ENCODE measurements at regions not wholly inside any gene's neighbourhood (a gene's known extent, or its start where the extent isn't known, plus 50 kb on each side); places are given as distances from the start of the nearest gene placed in this dataset.

DNA sequence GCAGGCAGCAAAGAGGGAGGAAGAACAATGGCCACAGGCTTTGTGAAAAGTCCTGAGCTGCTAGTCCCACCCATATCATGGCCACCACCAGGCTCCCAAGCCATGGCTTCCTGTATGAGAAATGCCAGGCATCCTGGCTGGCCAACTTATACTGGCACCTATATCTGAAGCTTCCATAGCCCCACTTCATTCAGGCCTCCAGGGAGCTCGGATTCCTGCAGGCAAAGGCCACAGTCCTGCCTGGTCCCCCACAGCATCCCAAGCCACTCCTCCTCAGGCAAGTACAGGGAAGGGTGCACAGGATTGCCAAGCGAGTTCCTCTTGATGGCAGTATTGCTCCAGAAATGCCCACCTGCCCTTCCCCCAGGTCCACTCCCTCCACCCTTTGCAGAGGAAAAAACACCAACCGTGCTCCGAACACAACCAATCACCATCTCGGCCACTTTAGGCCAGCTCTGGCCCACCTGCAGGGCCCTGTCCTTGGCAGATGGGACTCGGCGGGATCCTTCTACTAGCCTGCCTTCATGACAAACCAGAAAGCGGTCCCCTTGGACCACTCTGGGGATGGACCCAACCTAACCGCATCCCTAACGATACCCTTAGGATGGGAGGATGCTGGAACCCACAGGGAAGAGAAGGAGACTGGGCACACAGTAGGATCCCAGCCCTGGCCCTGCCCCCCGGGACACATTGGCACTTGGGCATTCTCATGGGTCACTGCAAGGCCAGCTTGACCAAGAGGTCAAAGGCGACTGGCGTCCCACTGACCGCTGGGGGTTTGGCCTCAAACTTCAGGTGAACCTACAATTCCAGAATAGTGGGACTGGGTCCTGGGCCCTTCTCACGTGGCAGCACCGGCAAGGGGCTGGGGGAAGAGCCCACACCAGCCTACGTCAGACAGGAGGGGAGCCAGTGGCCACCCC, 220.4 kb upstream of the AGTR2 start:
- WGBS, 2 donors (ENCODE audit: low coverage in 1 of 2), result 49% methylated on average over 17 of the region's 17 CpGs; no CpG with 5 or more reads in 1 of the 2 donors
- in situ Hi-C loops (cut with MboI; ENCODE audit: low pct_ligation_motif_present in 1 of 4, low pct_unique_long_range_greater_than_20kb in 1 of 4, low sequenced_read_pairs in 3 of 4) (no loop called here), intact Hi-C loops (cut with DNase I; ENCODE audit: low total_unique reads) (no loop called here)
- Histone ChIP-seq H3K27me3 (no peaks in the 10 kb centered on the region), H3K27ac (no peak overlapping the region), H3K4me3 (no peak overlapping the region), H3K4me1 (peaks cover 0 to 4% (median 0%) of the 10 kb centered on the region in 4 donors), H3K36me3 (no peaks in the 10 kb centered on the region), H3K9me3 (no peaks in the 10 kb centered on the region)
- TF ChIP-seq, protein P1, sequence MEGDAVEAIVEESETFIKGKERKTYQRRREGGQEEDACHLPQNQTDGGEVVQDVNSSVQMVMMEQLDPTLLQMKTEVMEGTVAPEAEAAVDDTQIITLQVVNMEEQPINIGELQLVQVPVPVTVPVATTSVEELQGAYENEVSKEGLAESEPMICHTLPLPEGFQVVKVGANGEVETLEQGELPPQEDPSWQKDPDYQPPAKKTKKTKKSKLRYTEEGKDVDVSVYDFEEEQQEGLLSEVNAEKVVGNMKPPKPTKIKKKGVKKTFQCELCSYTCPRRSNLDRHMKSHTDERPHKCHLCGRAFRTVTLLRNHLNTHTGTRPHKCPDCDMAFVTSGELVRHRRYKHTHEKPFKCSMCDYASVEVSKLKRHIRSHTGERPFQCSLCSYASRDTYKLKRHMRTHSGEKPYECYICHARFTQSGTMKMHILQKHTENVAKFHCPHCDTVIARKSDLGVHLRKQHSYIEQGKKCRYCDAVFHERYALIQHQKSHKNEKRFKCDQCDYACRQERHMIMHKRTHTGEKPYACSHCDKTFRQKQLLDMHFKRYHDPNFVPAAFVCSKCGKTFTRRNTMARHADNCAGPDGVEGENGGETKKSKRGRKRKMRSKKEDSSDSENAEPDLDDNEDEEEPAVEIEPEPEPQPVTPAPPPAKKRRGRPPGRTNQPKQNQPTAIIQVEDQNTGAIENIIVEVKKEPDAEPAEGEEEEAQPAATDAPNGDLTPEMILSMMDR (IDR thresholded peaks at IDR 0.05), result no peak
- TF ChIP-seq POLR2A (IDR thresholded peaks at IDR 0.05), result no peak
- TF ChIP-seq POLR2AphosphoS5 (IDR thresholded peaks at IDR 0.05), result no peak
- TF ChIP-seq EP300 (IDR thresholded peaks at IDR 0.05; ENCODE audit: low read depth), result no peak
- peak; percentile 50 for DNase-seq

- Histone ChIP-seq H3K4me3 (no peak overlapping the region), H3K4me1 (peaks cover 0 to 4% (median 0%) of the 10 kb centered on the region in 4 donors), H3K9me3 (no peaks in the 10 kb centered on the region), H3K27ac (no peak overlapping the region), H3K36me3 (no peaks in the 10 kb centered on the region), H3K27me3 (no peaks in the 10 kb centered on the region)
- TF ChIP-seq POLR2A (IDR thresholded peaks at IDR 0.05) (no peak), EP300 (IDR thresholded peaks at IDR 0.05; ENCODE audit: low read depth) (no peak), POLR2AphosphoS5 (IDR thresholded peaks at IDR 0.05) (no peak)
- TF ChIP-seq, protein P1 (IDR thresholded peaks at IDR 0.05), result no peak
- intact Hi-C loops (cut with DNase I; ENCODE audit: low total_unique reads), result no loop called here
- DNase-seq, result no peak
- 70% methylated on average over 12 of the region's 14 CpGs; no CpG with 5 or more reads in 1 of the 2 donors for WGBS, 2 donors (ENCODE audit: low coverage in 1 of 2)
- in situ Hi-C loops (cut with MboI; ENCODE audit: low pct_ligation_motif_present in 1 of 4, low pct_unique_long_range_greater_than_20kb in 1 of 4, low sequenced_read_pairs in 3 of 4), result no loop called here
These were observed 218.0 kb upstream of the AGTR2 start for GRCh38 chrX:115952417-115953092.

- no peak for TF ChIP-seq POLR2A (IDR thresholded peaks at IDR 0.05)
- no peak for TF ChIP-seq EP300 (IDR thresholded peaks at IDR 0.05; ENCODE audit: low read depth)
- no peak for TF ChIP-seq POLR2AphosphoS5 (IDR thresholded peaks at IDR 0.05)
- TF ChIP-seq, protein P1 (IDR thresholded peaks at IDR 0.05), result peak in 1 of 5 experiments; percentile 9
- no peaks in the 10 kb centered on the region for H3K9me3 ChIP-seq
- in situ Hi-C loops (cut with MboI; ENCODE audit: low pct_ligation_motif_present in 1 of 4, low pct_unique_long_range_greater_than_20kb in 1 of 4, low sequenced_read_pairs in 3 of 4), result no loop called here
- DNase-seq, result no peak
- peaks cover 0 to 4% (median 0%) of the 10 kb centered on the region in 4 donors for H3K4me1 ChIP-seq
- H3K27me3 ChIP-seq, result no peaks in the 10 kb centered on the region
- 66% methylated on average over 11 of the region's 11 CpGs; no CpG with 5 or more reads in 1 of the 2 donors for WGBS, 2 donors (ENCODE audit: low coverage in 1 of 2)
- intact Hi-C loops (cut with DNase I; ENCODE audit: low total_unique reads), result no loop called here
- H3K27ac ChIP-seq, result no peak overlapping the region
- H3K4me3 ChIP-seq, result no peak overlapping the region
- no peaks in the 10 kb centered on the region for H3K36me3 ChIP-seq
These were observed 212.6 kb upstream of the AGTR2 start for GRCh38 chrX:115957862-115958490.

Data from transverse colon (tissue), 4 donors.